DOHH2 (cell line): ENCODE measurements at regions not wholly inside any gene's neighbourhood (a gene's known extent, or its start where the extent isn't known, plus 50 kb on each side); places are given as distances from the start of the nearest gene placed in this dataset.

Source experiments
- EZH2phosphoT487 ChIP-seq: fragments of 200-600 bp; sonication (generic); IDR thresholded peaks from 2 replicates; pipeline ENCODE4 v1.6.1; 2017; ENCODE audit warnings: borderline replicate concordance, mild to moderate bottlenecking, antibody characterized with exemption, low read length, moderate library complexity, mixed read lengths
- TF ChIP-seq, protein P1 (sequence below): fragments of 200-600 bp; sonication (generic); IDR thresholded peaks from one replicate; pipeline ENCODE4 v1.5.1; 2014; ENCODE audit warnings: antibody characterized with exemption, mild to moderate bottlenecking, low read depth, low read length; ENCODE audit not compliant: poor library complexity, severe bottlenecking

DNA sequence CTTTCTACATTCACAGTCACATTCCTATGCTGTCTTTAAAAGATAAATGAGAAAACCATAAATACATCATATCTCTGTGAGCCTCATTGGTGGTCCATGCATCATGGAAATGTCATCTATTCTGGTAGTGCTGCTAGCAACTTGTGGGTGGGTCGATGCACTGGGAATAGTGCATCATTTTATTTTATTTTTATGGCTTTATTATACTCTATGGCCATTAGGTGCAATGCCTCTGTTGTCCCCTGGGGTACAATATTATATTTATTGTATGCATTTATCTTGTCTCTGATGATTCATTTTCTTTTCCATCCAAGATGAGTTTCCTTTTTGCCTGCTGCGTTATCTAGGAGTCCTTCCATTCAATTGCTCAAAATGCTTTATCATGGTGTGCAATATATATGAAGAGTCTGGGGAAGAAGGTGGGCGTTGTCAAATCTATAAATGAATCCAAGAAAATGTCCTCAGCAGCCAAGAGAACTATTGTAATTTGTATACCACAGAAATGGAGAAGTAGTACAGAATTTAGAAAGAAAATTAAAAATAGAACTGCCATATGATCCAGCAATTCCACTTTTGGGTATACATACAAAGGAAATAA lies 324.0 kb downstream of the KCNJ2 start:
- TF ChIP-seq, protein P1, sequence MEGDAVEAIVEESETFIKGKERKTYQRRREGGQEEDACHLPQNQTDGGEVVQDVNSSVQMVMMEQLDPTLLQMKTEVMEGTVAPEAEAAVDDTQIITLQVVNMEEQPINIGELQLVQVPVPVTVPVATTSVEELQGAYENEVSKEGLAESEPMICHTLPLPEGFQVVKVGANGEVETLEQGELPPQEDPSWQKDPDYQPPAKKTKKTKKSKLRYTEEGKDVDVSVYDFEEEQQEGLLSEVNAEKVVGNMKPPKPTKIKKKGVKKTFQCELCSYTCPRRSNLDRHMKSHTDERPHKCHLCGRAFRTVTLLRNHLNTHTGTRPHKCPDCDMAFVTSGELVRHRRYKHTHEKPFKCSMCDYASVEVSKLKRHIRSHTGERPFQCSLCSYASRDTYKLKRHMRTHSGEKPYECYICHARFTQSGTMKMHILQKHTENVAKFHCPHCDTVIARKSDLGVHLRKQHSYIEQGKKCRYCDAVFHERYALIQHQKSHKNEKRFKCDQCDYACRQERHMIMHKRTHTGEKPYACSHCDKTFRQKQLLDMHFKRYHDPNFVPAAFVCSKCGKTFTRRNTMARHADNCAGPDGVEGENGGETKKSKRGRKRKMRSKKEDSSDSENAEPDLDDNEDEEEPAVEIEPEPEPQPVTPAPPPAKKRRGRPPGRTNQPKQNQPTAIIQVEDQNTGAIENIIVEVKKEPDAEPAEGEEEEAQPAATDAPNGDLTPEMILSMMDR: no peak
- no peak for TF ChIP-seq EZH2phosphoT487
